ENCODE measurements at regions not wholly inside any gene's neighbourhood (a gene's known extent, or its start where the extent isn't known, plus 50 kb on each side); places are given as distances from the start of the nearest gene placed in this dataset.

DNA sequence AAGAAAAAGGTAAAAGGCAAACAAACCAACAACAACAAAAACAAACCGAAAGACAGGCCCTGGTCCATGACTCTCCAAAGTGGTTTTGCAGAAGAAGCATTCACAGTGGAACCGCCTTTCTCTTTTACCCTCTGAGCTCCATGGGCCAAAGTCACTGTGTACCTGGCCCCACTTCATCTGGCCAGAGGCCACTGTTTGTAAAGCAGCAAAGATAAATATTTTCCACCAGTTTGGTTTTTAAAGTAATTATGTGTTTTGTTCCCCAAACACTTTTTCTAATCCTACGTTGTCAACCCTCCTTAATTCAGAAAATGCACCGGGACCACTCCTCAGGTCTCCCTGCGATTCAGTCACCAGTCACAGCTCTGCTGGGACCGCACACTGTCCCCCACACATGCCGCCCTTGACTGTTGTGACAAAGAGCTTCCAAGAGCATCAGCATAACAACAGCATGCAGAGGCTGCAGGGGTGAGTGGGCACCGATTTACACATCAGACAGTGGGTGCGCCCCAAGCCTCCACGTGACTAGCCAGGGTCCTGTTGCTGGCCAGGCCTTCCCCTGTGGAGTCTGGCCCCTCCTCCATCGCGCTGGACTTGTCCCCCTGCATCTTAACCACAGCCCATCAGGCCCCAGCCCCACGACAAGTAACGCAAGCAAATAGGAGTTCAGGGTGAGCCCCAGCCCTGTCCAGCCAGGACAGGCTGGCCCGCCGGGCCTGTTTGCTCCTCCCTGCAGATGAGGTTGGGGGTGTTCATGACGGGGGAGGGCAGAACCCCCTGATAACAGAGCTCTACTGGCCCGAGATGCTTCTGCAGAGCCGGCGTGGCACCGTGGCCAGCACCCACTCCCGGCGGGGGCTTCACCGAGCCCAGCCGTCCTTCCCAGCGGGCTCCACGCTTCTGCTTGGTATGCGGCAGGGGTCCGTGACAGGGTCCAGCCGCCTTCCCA, 65.2 kb upstream of the DIO3 start:
- no peak for TF ChIP-seq TAF1 (IDR thresholded peaks at IDR 0.05; ENCODE audit: low read depth)
- TF ChIP-seq POLR2AphosphoS5 (IDR thresholded peaks at IDR 0.05), result no peak
- TF ChIP-seq EP300 (conservative IDR thresholded peaks at IDR 0.05; ENCODE audit: poor library complexity, severe bottlenecking), result no peak
- TF ChIP-seq SMC3 (conservative IDR thresholded peaks at IDR 0.05; ENCODE audit: poor library complexity), result no peak
- TF ChIP-seq, protein P1, sequence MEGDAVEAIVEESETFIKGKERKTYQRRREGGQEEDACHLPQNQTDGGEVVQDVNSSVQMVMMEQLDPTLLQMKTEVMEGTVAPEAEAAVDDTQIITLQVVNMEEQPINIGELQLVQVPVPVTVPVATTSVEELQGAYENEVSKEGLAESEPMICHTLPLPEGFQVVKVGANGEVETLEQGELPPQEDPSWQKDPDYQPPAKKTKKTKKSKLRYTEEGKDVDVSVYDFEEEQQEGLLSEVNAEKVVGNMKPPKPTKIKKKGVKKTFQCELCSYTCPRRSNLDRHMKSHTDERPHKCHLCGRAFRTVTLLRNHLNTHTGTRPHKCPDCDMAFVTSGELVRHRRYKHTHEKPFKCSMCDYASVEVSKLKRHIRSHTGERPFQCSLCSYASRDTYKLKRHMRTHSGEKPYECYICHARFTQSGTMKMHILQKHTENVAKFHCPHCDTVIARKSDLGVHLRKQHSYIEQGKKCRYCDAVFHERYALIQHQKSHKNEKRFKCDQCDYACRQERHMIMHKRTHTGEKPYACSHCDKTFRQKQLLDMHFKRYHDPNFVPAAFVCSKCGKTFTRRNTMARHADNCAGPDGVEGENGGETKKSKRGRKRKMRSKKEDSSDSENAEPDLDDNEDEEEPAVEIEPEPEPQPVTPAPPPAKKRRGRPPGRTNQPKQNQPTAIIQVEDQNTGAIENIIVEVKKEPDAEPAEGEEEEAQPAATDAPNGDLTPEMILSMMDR (IDR thresholded peaks at IDR 0.05; ENCODE audit: poor library complexity, severe bottlenecking), result no peak

Measured in neural cell (in vitro differentiated cells).